ENCODE measurements at regions not wholly inside any gene's neighbourhood (a gene's known extent, or its start where the extent isn't known, plus 50 kb on each side); places are given as distances from the start of the nearest gene placed in this dataset.

- no peak for DNase-seq (ENCODE audit: low read depth in 1 of 2, low spot score in 1 of 2)
- no peaks in the 10 kb centered on the region for H3K4me1 ChIP-seq
- no peak overlapping the region for H3K4me2 ChIP-seq
- H3K4me3 ChIP-seq = no peak overlapping the region
- FAIRE-seq = no peak
- no peak for TF ChIP-seq NFE2L2 (conservative IDR thresholded peaks at IDR 0.05; ENCODE audit: low read length)
- no peak for TF ChIP-seq SREBF2 (IDR thresholded peaks at IDR 0.05)
- WGBS (ENCODE audit: missing lambda C conversion rate) = 0% methylated on average over 1 of the region's 1 CpG
- no peak overlapping the region for H3K27ac ChIP-seq
- no peaks in the 10 kb centered on the region for H3K9me3 ChIP-seq
- POLR2A ChIA-PET = no interaction called here
- no peak for ATAC-seq
- CTCF ChIA-PET = no interaction called here
Observed at GRCh38 chr11:37914859-37915258, 1316.8 kb upstream of the RAG2 start.

- H3K4me2 ChIP-seq = no peak overlapping the region
- H3K4me1 ChIP-seq = no peaks in the 10 kb centered on the region
- no peak for FAIRE-seq
- 19% methylated on average over 8 of the region's 8 CpGs for WGBS (ENCODE audit: missing lambda C conversion rate)
- ChIA-PET POLR2A (no interaction called here), CTCF (no interaction called here)
- H3K9me3 ChIP-seq = no peaks in the 10 kb centered on the region
- H3K27ac ChIP-seq = no peak overlapping the region
- no peak overlapping the region for H3K4me3 ChIP-seq
- no peak for ATAC-seq
- TF ChIP-seq BHLHE40 (IDR thresholded peaks at IDR 0.05; ENCODE audit: low read depth, low read length) (no peak), EP300 (IDR thresholded peaks at IDR 0.05) (no peak), NFE2L2 (conservative IDR thresholded peaks at IDR 0.05; ENCODE audit: low read length) (no peak), MYC (IDR thresholded peaks at IDR 0.05; ENCODE audit: borderline replicate concordance, low read length) (no peak), POLR2AphosphoS2 (conservative IDR thresholded peaks at IDR 0.05; ENCODE audit: low read length) (no peak), CBX8 (IDR thresholded peaks at IDR 0.05) (no peak), ZSCAN20 (CRISPR knock-in tag; IDR thresholded peaks at IDR 0.05) (no peak), MAFK (IDR thresholded peaks at IDR 0.05; ENCODE audit: partially characterized antibody) (no peak), ATOH8 (CRISPR knock-in tag; IDR thresholded peaks at IDR 0.05; ENCODE audit: low read depth) (no peak), EHF (CRISPR knock-in tag; IDR thresholded peaks at IDR 0.05) (no peak), FOSB (CRISPR knock-in tag; IDR thresholded peaks at IDR 0.05) (no peak), KDM1A (IDR thresholded peaks at IDR 0.05; ENCODE audit: low read depth) (no peak), KDM5A (IDR thresholded peaks at IDR 0.05) (no peak)
- no peak for DNase-seq (ENCODE audit: low read depth in 1 of 2, low spot score in 1 of 2)
Observed at GRCh38 chr11:37908219-37908548, 1310.1 kb upstream of the RAG2 start.

- POLR2A ChIA-PET = no interaction called here
- Histone ChIP-seq H3K4me1 (no peaks in the 10 kb centered on the region), H3K27ac (no peak overlapping the region), H3K9me3 (no peaks in the 10 kb centered on the region), H3K4me2 (no peak overlapping the region), H3K4me3 (no peak overlapping the region)
- CTCF ChIA-PET = no interaction called here
- FAIRE-seq = no peak
- DNase-seq (ENCODE audit: low read depth in 1 of 2, low spot score in 1 of 2) = no peak
- TF ChIP-seq EHMT2 (IDR thresholded peaks at IDR 0.05; ENCODE audit: low read depth) = no peak
- TF ChIP-seq CHD4 (IDR thresholded peaks at IDR 0.05; ENCODE audit: borderline replicate concordance) = no peak
- TF ChIP-seq ELK1 (IDR thresholded peaks at IDR 0.05; ENCODE audit: low read depth, low read length) = no peak
- TF ChIP-seq RARB (CRISPR knock-in tag; IDR thresholded peaks at IDR 0.05) = no peak
- no peak for TF ChIP-seq GATA3 (IDR thresholded peaks at IDR 0.05; ENCODE audit: borderline replicate concordance)
- no peak for TF ChIP-seq HOXB5 (CRISPR knock-in tag; IDR thresholded peaks at IDR 0.05)
- TF ChIP-seq HDAC2 (IDR thresholded peaks at IDR 0.05) = no peak
- TF ChIP-seq EHF (CRISPR knock-in tag; IDR thresholded peaks at IDR 0.05) = no peak
- no peak for TF ChIP-seq CEBPB (IDR thresholded peaks at IDR 0.05)
- no peak for TF ChIP-seq CBX2 (IDR thresholded peaks at IDR 0.05; ENCODE audit: borderline replicate concordance, low read depth)
- TF ChIP-seq USF2 (IDR thresholded peaks at IDR 0.05) = no peak
- no peak for TF ChIP-seq ATOH8 (CRISPR knock-in tag; IDR thresholded peaks at IDR 0.05; ENCODE audit: low read depth)
- TF ChIP-seq RNF2 (IDR thresholded peaks at IDR 0.05; ENCODE audit: borderline replicate concordance, low read depth) = no peak
- no peak for TF ChIP-seq POLR2AphosphoS2 (conservative IDR thresholded peaks at IDR 0.05; ENCODE audit: low read length)
- TF ChIP-seq ZC3H11A (IDR thresholded peaks at IDR 0.05) = no peak
- TF ChIP-seq MAFK (IDR thresholded peaks at IDR 0.05; ENCODE audit: partially characterized antibody) = no peak
- TF ChIP-seq ZSCAN20 (CRISPR knock-in tag; IDR thresholded peaks at IDR 0.05) = no peak
- TF ChIP-seq ZNF302 (CRISPR knock-in tag; IDR thresholded peaks at IDR 0.05) = no peak
- TF ChIP-seq NPAS2 (CRISPR knock-in tag; IDR thresholded peaks at IDR 0.05; ENCODE audit: borderline replicate concordance) = no peak
- no peak for TF ChIP-seq E2F6 (IDR thresholded peaks at IDR 0.05; ENCODE audit: borderline replicate concordance, low read depth)
- WGBS (ENCODE audit: missing lambda C conversion rate) = 15% methylated on average over 16 of the region's 20 CpGs
- ATAC-seq = no peak
Observed at GRCh38 chr11:37907436-37908218, 1309.6 kb upstream of the RAG2 start.
